Activated CD4-positive, alpha-beta T cell treated with anti-CD3 and anti-CD28 coated beads for 48 hours (primary cell): ENCODE measurements at regions not wholly inside any gene's neighbourhood (a gene's known extent, or its start where the extent isn't known, plus 50 kb on each side); places are given as distances from the start of the nearest gene placed in this dataset.

Experiments used
- DNase-seq: peaks from one replicate; pipeline ENCODE4 v3.0.0-alpha.2; 2020

DNA sequence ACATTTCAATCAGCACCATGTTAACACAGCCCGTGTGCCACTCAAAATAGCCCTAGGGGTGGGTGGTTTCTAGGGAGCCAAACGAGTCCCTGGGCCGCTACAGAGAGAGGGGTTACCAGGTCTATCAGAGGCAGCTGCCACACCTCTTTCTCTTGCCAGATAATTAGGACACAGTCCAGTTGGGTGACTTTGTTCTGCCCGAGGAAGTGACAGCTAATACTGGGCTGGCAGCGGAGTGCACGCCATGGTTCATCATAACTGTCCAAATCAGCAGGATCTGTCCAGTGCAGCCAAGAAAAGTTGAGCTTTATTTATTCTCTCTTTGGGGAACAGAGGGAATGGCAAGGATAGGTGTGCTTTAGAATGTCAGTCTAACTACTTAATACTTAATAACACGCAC is 583.8 kb downstream of the BRINP1 start:
- no peak for DNase-seq

DNA sequence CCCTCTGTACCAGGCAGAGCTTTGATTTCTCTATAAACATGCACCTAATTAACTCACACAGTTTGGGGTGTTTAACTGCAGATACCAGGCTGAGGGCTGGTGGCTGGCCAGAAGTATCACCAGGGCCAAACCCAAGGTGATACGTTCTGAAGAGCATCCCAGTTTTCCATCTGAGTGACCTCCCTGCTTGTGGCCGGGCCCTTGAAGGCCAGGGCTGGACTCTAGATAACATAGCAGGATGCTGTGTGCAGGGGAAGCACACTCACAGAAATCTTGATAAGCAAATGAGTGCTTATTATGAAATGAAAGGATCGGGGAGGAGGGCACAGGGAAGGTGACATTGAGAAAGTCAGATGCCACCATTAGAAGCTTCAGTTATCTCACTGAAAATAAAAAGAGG is 582.4 kb downstream of the BRINP1 start:
- DNase-seq: no peak

DNA sequence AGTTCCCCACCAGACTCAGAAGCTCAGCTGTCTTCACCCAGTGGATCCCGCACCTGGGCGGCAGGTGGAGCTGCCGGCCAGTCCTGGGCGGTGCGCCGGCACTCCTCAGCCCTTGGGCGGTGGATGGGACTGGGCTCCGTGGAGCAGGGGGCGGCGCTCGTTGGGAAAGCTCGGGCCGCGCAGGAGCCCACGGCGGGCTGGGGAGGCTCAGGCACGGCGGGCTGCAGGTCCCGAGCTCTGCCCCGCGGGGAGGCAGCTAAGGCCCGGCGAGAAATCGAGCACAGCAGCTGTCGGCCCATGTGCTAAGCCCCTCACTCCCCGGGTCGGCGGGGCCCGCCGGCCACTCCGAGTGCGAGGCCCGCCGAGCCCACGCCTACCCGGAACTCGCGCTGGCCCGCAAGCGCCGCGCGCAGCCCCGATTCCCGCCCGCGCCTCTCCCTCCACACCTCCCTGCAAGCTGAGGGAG is 560.0 kb downstream of the BRINP1 start:
- no peak for DNase-seq

DNA sequence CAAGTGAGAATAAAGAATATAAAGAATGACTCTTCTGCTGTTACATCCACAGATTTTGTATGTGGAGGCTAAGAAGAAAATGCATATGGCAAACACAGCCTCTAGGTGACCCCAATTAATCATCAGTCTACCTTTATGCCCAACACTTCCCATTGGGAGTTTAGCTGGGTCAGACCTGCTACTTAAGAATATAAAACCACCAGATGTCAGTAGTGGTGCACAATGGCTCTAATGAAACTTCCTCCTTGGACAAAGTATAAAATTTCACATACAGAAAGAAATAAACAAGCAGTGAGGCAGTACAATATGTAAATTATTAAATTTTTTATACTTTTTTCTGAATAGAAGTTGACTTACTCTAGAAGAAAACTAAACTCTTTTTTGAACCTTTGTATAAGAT is 539.9 kb downstream of the BRINP1 start:
- no peak for DNase-seq

DNA sequence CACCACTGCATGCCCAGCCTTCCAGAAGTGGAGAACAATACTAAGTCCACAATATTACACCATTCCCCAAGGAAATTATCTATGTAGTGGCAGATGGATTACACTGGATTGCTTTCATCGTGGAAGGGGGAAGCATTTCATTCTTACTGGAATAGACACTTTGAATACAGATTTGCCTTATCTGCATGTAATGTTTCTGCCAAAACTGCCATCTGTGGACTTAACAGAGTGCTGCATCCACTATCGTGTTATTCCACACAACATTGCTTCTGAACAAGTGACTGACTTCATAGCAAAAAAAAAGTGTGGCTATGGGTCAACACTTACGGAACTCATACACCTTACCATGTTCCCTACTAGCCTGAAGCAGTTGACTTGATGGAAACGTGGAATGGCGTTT is 536.9 kb downstream of the BRINP1 start:
- DNase-seq: no peak

DNA sequence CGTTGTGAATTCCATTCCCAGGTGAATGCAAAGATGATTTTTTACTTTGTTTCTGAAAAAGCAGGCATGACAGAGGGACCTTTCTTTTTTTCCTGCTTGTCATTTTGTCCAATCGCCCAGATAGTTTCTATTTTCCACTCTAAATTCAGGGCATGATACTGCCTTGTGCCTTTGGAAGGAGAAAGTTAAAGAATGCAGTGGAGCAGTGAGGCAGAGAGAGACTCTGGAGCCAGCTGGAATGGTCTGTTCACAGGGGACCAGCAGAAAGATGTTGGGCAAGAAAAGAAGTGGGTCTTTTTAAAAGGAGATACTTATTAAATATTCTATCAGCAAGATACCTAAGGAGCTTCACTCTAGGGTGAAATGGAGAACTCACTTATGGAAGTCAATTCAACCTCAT is 532.3 kb downstream of the BRINP1 start:
- DNase-seq: no peak

DNA sequence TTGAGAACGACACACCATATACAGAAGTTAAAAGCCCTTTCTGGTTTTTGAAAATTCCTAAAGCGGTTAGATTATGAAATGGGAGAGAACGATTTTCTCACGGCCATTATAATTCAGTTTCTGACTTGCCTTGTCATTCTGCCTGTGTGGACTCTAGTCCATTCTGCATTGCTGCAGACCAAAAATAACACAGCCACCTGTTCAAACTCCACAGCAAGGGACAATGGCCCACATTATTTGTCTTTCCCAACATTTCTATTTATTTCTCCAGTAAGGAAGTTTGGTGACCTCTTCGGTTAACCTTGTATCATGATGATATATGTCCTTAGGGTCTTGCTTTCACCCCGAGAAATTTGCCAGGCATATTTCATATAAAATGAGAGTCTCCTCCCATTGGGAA is 497.7 kb downstream of the BRINP1 start:
- DNase-seq: no peak

DNA sequence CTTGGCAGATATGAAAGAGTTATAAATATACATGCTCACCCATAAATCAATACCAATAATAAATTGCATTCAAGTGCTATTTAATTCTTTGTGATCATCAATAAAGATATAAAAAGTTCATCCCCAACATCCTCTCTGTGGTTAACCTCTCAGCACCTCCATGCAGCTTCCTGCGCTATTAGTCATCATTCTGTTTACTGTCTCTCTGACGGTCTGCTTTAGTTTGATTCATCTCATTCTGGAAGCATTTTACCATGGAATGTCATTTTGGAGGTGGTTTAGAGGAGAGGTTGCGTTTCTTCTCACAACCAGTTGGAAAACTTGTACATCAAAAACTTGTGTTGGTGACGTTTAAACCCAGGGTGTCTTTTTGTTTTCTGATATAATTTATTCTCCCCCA is 486.6 kb downstream of the BRINP1 start:
- no peak for DNase-seq

DNA sequence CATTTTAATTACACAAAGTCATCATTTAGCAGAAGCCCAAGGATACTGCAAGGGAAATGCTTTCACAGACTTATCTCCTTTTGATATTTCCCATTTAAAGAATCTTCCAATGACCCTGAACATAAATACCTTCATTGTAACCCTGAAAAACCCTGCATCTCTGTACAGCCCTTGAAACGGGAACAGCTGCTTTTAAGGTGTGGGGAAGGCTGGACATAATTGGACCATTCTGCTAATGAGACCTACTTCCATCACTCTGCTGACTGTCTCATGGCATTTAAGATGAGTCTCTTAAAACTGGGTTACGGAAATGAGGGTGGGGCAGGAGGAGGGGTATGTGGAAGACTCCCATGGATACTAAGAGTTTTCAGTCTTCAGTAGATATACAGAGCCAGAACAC is 485.8 kb downstream of the BRINP1 start:
- no peak for DNase-seq

DNA sequence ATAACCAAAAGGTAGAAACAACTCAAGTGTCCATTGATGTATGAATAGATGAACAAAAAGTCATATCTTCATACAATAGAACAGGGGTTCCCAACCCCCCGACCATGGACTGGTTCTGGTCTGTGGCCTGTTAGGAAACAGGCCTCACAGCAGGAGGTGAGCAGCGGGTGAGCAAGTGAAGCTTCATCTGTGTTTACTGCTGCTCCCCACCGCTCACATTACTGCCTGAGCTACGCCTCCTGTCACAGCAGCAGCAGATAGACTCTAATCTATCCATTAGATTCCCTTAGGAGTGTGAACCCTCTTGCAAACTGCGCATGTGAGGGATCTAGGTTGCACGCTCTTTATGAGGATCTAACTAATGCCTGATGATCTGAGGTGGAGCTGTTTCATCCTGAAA is 478.0 kb downstream of the BRINP1 start:
- DNase-seq: no peak

DNA sequence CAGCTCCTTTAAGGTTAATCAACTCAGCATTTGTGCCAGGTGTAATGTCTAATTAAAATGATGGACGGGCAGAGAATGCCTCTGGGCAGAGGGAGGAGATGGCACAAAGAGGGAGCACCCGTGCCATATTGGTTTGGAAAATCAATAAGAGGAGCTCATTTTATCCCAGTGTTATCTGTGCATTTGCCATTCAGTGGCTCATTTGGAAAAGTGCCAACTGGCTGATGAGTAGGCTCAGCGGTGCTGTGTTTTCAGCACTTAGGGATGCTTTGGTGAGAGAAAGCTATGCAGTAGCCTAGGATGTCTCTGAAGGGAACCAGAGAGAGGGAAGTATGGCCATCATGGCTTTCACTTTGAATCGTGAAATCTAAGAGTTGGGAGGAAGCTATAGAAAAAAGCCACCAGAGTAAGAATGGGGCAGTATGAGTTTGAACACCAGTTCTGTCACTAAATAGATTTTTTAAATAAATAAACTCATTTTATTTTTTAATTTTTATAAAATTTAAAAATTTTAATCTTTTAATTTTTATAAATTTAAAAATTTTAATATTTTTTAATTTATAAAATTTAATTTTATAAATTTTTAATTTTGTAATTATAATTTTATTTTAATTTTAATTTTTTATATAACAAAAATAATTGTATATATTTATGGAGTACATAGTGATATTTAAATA is 472.8 kb downstream of the BRINP1 start:
- DNase-seq: no peak

DNA sequence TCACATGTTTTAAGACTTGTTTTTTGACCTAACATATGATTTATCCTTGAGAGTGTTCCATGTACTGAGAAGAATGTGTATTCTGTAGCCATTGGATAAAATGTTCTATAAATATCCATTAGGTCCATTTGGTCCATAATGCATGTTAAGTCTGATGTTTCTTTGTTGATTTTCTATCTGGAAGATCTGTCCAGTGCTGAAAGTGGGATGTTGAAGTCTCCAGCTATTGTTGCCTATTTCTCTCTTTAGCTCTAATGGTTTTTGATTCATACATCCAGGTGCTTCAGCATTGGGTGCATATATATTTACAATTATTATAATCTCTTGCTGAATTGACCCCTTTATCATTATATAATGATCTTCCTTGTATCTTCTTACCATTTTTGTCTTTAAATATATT is 451.1 kb downstream of the BRINP1 start:
- no peak for DNase-seq

DNA sequence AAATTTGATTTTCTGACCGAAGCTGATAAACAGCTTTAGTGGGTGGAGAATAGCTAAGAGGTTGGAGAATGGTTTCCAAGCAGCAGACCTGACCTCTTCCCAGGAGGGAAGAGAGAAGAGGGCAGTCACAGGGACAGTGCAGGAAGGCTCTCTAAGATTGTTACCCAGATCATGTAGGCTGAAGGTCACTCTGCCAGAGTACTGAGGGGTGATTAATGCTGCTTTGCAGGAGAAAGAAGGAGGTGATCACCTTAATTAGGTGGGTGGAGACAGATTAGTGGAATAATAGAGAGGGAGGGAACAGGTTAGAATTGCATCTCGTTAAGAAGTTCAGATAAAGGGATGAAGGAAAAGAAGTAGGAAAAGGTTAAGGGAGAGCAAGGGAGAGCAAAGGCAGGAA is 440.5 kb downstream of the BRINP1 start:
- no peak for DNase-seq

DNA sequence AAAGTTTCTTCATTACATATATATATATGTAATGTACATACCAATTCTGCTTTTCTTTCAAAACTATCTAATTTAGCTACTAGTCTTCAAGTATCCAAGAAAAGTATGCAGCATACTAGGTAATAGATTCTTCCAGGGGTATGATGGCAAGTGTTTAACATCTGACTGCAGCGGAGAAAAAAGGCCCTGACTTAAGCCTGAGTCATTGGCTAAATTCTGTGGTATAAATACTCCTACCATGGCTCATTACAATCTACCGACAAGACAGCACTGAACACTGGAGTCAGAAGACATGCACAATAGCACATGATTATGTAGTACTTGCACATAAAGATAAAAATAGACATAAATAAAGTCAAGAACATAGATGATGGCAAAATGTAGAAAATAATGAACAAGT is 439.9 kb downstream of the BRINP1 start:
- DNase-seq: no peak

DNA sequence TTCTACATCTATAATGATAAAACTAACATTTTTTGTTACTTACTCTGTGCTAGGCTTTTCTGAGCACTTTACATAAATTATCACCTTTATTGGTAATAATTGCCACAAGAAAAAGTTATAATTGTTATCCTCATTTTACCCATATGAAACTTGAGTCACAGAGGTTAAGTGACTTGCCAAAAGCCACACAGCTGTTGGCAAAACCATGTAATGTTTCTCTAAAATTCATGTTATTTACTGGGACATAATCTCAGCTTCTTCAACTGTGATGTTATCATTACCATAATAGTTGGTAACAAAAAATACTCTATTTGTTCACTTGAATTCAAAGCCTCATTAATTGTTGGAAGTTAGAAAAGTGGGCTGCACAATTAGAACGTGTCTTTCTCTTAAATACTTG is 437.3 kb downstream of the BRINP1 start:
- DNase-seq: no peak

DNA sequence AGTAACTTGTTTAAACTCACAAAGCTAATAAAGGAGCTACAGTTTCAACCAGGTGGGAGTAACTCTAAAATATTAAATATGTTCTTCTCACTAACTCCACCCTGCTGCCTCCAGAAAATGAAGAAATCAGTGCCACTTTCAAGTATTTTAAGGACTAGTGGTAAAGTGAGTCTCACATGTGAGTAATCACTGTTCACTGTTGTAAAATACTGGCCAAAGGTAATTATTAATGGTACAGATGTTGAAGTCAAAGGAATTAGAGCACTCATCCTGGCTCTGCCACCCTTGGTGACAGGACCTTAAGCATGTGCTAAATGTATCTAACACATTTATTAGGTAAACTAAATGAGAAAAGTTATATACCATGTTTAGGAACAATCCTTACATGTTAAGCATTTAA is 430.7 kb downstream of the BRINP1 start:
- no peak for DNase-seq

DNA sequence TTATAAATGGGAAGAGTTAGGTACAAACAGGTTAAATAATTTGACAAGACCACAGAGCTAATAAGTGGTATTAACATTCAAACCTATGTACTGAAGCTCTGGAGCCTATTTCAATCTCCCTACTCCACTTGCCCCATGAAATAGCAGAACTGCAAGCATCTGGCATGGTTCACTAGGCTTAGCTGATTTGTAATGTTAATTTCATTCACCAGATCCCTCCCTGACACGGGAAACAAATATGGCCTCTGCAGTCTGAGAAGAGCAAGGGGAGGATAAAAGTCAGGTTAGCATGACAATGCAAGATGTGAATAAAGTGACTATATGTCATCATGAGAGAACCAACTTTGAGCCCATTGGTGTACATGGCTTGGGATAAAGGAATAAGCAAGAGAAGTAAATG is 428.8 kb downstream of the BRINP1 start:
- DNase-seq: no peak

DNA sequence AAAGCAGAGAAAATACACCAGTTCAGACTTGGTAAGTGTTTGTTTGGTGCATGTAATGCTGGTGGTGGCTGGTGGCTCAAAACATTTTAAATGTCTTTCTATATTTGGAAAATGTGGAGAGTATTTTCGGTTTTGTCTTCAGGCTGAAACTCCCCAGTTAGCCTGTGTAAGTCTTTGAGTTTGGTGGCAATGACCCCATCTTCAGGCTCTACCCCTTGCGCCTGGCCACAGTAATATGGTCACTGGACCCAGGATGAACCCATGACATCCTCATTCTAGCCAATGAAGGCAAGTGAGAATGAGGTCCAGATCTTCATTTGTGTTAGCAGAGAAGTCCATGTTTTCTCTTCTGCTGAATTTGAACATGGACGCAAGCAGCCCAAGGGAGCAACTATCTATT is 422.6 kb downstream of the BRINP1 start:
- no peak for DNase-seq

DNA sequence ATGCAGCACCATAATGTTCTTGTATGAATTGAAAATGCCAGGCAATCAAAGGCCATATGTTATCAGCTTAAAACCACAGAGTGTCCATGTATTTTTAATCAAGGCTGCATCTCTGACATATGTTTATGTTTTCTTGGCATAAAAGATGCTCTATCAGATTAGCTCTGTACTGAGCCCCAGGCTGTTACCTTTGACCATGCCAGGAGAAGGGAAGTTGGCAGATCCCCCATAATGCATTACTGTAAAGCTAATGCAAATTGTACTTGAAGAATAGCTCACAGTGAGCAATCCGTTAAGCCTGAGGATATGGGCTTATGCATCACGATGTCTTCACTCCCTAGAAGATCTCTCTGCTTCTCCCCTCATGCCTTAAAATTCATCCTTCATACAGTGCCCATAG is 414.4 kb downstream of the BRINP1 start:
- DNase-seq: no peak

DNA sequence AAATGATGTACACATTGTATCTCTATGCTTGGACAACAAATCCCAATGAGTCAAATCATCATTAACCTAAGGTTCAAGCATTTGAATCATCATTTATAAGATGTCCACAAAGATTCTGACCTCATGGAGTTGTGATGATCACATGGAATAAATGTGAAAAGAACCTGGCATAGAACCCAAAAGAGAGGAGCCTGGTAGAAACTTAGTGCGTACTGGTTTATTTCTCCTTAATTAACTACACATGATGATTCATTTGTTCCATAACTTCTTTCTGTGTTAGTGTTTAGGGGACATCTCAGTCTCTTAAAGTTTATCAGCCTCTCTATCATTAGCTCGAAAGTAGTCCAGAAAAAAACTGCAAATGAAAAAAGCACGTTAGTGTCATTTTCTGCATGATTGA is 411.6 kb downstream of the BRINP1 start:
- no peak for DNase-seq

DNA sequence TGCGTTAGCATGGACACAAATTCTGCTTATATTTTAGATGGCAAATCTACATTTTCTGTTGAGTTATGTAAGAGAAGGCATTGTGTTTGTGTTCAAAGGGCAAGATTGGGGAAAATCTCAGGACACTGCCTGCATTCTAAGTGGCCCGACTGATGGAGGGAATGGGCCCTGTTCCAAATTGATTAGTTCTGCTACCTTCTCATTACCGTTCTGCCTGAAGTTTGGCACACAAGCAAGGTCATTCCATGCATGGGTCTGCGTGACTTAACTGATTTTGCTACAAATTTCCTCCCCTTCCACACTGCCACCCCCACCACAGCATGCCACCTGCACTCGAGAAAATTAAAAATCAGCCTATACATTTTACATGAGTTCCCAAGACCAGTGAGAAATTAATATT is 409.9 kb downstream of the BRINP1 start:
- no peak for DNase-seq

DNA sequence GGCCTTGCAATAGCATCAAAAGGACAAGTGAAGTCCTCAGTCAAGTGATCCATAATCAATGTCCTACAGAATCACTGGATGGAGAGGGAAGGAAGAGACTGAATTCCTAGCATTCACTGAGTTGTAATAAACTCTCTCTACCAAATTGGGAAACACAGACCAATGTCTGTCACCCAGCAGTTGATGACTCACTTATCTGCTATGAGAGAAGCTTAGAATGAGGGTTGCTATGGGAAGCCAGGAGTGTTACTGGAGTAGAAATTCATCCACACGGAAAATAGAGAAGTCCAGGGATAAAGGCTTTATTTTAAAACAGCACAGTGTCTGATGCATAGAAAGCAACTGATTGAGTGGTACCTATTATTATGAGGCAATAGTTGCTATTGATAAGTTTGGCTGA is 407.4 kb downstream of the BRINP1 start:
- DNase-seq: no peak

DNA sequence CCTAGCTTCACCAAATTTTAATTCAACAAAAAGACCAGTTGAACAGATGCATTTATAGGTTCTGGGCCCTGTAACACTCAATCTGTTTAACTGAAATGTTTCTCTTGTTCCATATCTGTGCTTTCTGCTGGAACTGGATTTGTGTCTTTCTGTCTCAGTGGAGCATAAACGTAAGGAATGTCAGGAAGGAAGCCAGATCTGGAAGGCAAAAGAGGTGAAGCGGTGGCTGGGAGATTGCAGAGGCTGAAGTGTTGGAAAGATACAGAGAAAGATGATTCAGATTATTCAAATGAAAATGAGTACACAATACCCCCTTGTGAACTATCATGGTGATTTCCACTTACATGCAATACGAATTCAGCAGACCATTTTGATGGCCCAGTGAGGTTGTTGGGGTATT is 406.8 kb downstream of the BRINP1 start:
- no peak for DNase-seq

DNA sequence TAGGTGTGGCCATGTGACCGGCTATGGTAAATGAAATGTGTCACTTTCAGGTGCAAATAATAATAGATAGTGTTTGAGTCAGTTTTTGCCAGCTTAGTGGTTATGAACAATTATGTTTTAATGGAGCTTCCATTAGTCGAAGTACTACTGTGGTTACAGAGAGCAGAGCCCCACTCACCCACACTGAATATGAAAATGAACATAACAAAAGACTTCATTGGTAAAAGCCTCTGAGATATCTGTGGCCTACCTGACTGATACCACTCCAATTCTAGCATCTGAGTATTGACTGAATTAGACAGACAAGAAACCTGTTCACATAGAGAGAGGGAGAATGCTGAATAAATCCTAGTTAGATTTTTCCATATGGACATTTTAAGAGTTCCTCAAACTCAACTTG is 405.6 kb downstream of the BRINP1 start:
- DNase-seq: no peak

DNA sequence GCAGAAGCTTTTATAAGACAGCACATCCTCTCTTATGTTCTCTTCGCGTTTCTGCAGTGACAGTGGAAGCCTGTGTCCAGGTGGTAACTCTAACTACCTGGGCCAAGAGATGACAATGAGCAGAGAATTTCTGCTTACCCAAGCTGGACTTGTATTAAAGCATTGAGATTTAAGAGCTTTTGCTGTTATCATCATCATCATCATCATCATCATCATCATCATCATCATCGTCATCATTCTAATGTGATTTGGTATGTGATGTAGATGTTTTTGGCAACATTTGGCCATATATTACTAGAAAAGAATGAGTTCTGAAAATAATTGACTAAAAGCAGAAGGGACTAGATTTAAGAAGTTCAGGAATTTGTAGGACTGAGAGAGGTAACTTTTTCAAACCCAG is 401.3 kb downstream of the BRINP1 start:
- DNase-seq: no peak

DNA sequence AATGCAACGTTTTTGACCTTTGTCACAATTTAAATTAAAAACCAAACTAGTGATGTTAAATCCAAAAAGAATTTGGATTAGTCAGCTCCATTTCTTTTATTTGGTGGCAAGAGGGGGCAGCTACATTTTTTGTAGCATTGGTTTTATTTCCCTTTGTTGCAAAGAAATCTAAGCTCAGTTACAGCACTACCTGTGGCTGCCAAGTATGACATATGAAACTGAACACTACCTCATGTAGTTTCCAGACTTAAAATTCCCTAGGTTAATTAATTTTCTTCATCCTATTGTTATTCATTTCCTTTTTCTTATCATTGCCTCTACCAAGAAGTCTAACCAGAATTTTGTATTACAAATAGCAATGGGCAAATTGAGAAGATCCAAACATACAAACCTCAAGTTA is 393.5 kb downstream of the BRINP1 start:
- no peak for DNase-seq
